ENCODE measurements at regions not wholly inside any gene's neighbourhood (a gene's known extent, or its start where the extent isn't known, plus 50 kb on each side); places are given as distances from the start of the nearest gene placed in this dataset.

- no peak for FAIRE-seq
- DNase-seq (ENCODE audit: insufficient read length), result no peak
- TF ChIP-seq POLR2A (IDR thresholded peaks at IDR 0.05; ENCODE audit: low read depth, low read length) (no peak), TAF1 (IDR thresholded peaks at IDR 0.05; ENCODE audit: borderline replicate concordance, low read depth, low read length) (no peak), POLR2AphosphoS5 (IDR thresholded peaks at IDR 0.05; ENCODE audit: low read depth, low read length) (no peak)
These were observed 613.4 kb upstream of the CFAP20DC start for GRCh38 chr3:59663076-59663850.

- DNase-seq (ENCODE audit: insufficient read length) (no peak), FAIRE-seq (no peak)
- TF ChIP-seq POLR2AphosphoS5 (IDR thresholded peaks at IDR 0.05; ENCODE audit: low read depth, low read length) (no peak), TAF1 (IDR thresholded peaks at IDR 0.05; ENCODE audit: borderline replicate concordance, low read depth, low read length) (no peak), POLR2A (IDR thresholded peaks at IDR 0.05; ENCODE audit: low read depth, low read length) (no peak)
These were observed 611.2 kb upstream of the CFAP20DC start for GRCh38 chr3:59660852-59661625.

GRCh38 chr3:59660376-59660775 lies 610.6 kb upstream of the CFAP20DC start:
- no peak for DNase-seq (ENCODE audit: insufficient read length)
- FAIRE-seq, result no peak
- TF ChIP-seq POLR2A (IDR thresholded peaks at IDR 0.05; ENCODE audit: low read depth, low read length) (no peak), POLR2AphosphoS5 (IDR thresholded peaks at IDR 0.05; ENCODE audit: low read depth, low read length) (no peak), TAF1 (IDR thresholded peaks at IDR 0.05; ENCODE audit: borderline replicate concordance, low read depth, low read length) (no peak)

DNA sequence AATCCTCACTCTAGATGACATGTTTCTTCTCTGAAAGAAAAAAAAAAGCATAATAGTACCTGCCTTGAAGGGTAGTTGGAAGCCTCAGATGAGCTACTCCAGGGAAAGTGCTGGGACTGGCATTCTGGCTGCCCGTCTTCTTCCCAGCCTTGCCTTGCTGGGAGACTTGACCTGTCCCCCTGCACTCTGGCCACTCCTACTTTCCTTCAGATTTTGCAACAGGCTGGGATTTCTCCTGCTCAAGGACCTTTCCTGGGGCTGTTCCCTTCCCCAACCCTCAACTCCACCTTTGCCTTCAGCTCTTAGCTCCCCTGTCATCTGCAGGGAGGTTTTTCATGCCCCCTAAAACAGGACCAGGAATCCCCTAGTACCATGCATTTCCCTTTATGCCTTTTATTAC lies 609.9 kb upstream of the CFAP20DC start:
- FAIRE-seq, result no peak
- DNase-seq (ENCODE audit: insufficient read length), result no peak
- TF ChIP-seq POLR2AphosphoS5 (IDR thresholded peaks at IDR 0.05; ENCODE audit: low read depth, low read length) (no peak), TAF1 (IDR thresholded peaks at IDR 0.05; ENCODE audit: borderline replicate concordance, low read depth, low read length) (no peak), POLR2A (IDR thresholded peaks at IDR 0.05; ENCODE audit: low read depth, low read length) (no peak)

- DNase-seq (ENCODE audit: insufficient read length) (no peak), FAIRE-seq (no peak)
- TF ChIP-seq TAF1 (IDR thresholded peaks at IDR 0.05; ENCODE audit: borderline replicate concordance, low read depth, low read length) (no peak), POLR2A (IDR thresholded peaks at IDR 0.05; ENCODE audit: low read depth, low read length) (no peak), POLR2AphosphoS5 (IDR thresholded peaks at IDR 0.05; ENCODE audit: low read depth, low read length) (no peak)
These were observed 609.0 kb upstream of the CFAP20DC start for GRCh38 chr3:59658866-59659265.

DNA sequence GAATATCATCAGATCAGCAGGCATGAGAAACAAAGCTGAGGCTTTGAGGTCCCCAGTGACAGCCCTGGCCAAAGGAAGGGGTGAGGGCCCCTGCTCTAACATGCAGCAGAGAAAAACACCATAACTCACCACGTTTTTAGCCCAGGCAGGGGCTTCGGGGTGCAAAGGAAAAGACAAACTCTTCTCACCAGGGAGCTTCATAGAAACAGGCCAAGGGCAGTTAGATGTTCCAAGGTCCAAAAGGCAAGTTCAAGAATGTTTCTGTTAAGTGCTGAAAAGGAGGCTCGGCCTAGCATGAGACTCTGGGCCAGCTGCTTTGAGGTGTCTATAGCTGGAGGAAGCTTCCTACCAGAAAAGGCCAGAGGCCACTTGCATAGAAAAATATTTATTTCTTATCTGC lies 608.4 kb upstream of the CFAP20DC start:
- FAIRE-seq (no peak), DNase-seq (ENCODE audit: insufficient read length) (no peak)
- TF ChIP-seq TAF1 (IDR thresholded peaks at IDR 0.05; ENCODE audit: borderline replicate concordance, low read depth, low read length), result no peak
- TF ChIP-seq POLR2AphosphoS5 (IDR thresholded peaks at IDR 0.05; ENCODE audit: low read depth, low read length), result no peak
- TF ChIP-seq POLR2A (IDR thresholded peaks at IDR 0.05; ENCODE audit: low read depth, low read length), result no peak

GRCh38 chr3:59655418-59656015 lies 605.7 kb upstream of the CFAP20DC start:
- no peak for DNase-seq (ENCODE audit: insufficient read length)
- no peak for TF ChIP-seq POLR2AphosphoS5 (IDR thresholded peaks at IDR 0.05; ENCODE audit: low read depth, low read length)
- no peak for TF ChIP-seq POLR2A (IDR thresholded peaks at IDR 0.05; ENCODE audit: low read depth, low read length)
- TF ChIP-seq TAF1 (IDR thresholded peaks at IDR 0.05; ENCODE audit: borderline replicate concordance, low read depth, low read length), result no peak
- FAIRE-seq, result no peak

DNA sequence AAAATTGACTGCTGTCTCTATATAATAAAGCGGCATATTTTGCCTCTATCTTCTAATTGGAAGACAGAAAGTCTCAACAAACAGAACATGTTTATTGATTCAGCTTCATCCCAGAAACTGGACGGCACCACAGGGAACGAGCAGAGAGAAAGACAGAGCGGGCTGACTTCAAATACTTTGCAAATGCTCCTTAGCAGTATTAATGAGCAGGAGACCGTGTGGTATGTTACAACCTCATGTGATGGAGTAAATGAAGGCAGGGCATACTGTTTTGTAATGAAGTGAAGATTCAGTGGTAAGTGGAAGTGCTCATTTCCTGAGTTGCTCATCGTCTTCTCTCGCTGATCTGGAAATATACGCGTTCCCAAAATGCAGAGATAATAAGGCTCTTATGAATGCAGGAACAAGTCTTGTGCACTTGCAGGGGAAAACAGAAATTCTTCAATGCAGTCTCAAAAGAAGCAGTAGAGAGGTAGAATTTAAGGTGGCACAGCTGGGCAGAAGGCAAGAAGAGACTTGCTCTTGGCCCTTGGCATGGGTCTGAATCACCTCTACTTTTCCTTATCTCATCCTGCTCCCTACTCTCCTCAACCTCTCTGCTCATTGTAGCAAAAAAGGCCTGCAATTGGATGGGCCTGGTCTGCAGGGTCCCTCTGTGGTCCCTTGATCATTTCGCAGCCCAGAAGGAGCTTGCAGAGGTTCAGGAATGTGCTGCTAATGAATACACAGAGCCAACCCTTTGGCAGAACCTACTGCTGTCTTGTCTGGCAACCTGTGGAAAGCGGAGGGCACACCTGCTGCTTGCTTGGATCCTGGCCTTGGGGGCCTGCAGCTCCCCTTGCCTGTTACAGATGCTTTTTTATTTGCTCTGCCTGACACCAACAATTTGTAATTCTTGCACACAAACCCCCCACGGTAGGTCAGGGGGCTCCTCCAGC lies 604.9 kb upstream of the CFAP20DC start:
- DNase-seq (ENCODE audit: insufficient read length) (no peak), FAIRE-seq (no peak)
- TF ChIP-seq TAF1 (IDR thresholded peaks at IDR 0.05; ENCODE audit: borderline replicate concordance, low read depth, low read length), result no peak
- TF ChIP-seq POLR2A (IDR thresholded peaks at IDR 0.05; ENCODE audit: low read depth, low read length), result no peak
- TF ChIP-seq POLR2AphosphoS5 (IDR thresholded peaks at IDR 0.05; ENCODE audit: low read depth, low read length), result no peak

GRCh38 chr3:59654123-59654479 lies 604.3 kb upstream of the CFAP20DC start:
- DNase-seq (ENCODE audit: insufficient read length), result no peak
- TF ChIP-seq TAF1 (IDR thresholded peaks at IDR 0.05; ENCODE audit: borderline replicate concordance, low read depth, low read length) (no peak), POLR2AphosphoS5 (IDR thresholded peaks at IDR 0.05; ENCODE audit: low read depth, low read length) (no peak), POLR2A (IDR thresholded peaks at IDR 0.05; ENCODE audit: low read depth, low read length) (no peak)
- no peak for FAIRE-seq

- DNase-seq (ENCODE audit: insufficient read length) (no peak), FAIRE-seq (no peak)
- TF ChIP-seq TAF1 (IDR thresholded peaks at IDR 0.05; ENCODE audit: borderline replicate concordance, low read depth, low read length) (no peak), POLR2A (IDR thresholded peaks at IDR 0.05; ENCODE audit: low read depth, low read length) (no peak), POLR2AphosphoS5 (IDR thresholded peaks at IDR 0.05; ENCODE audit: low read depth, low read length) (no peak)
These were observed 603.7 kb upstream of the CFAP20DC start for GRCh38 chr3:59653405-59654122.

Data from GM12892 (cell line).